CD4-positive, alpha-beta T cell treated with Interleukin-1 beta for 1 hour (primary cell): ENCODE measurements at regions not wholly inside any gene's neighbourhood (a gene's known extent, or its start where the extent isn't known, plus 50 kb on each side); places are given as distances from the start of the nearest gene placed in this dataset.

Experiments used
- DNase-seq, 2 donors: peaks; one replicate each; pipeline ENCODE4 v3.0.0-alpha.2; 2020 to 2022

DNA sequence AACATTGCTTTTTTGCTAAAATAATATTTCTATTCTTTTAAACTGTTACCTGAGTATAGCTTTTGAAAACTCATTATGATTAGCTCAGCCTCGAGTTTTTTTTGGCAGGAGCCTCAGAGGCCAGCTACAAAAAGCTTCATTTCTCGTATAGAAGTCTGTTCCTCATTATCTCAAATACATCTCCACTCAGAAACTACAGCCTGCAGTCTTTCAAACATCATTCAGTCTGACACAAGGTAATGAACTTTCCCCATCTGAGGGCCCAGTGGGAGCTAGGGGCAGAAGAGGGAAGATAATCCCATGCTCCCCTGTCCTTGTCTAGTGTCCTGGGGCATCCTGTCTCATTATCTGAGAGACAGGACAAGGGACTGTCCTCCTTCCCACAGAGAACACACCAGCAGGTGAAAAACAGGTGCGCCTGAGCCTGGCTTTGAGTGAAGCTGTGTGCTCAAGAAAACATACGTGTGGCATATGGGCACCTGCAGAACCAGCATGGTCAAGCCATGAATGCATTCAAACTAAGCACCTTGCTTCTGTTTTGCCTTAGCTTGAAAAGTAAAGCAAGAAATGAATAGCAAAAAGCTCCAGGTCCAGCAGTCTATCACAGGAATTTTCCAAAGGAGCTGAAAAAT lies 247.5 kb downstream of the MREG start:
- no peak for DNase-seq

- peak in 1 of 2 donors; percentile 49 for DNase-seq
Measured at GRCh38 chr2:215764441-215765048, 248.8 kb downstream of the MREG start.

GRCh38 chr2:215760557-215760956 lies 252.8 kb downstream of the MREG start:
- no peak for DNase-seq

GRCh38 chr2:215760091-215760490 lies 253.3 kb downstream of the MREG start:
- no peak for DNase-seq

DNA sequence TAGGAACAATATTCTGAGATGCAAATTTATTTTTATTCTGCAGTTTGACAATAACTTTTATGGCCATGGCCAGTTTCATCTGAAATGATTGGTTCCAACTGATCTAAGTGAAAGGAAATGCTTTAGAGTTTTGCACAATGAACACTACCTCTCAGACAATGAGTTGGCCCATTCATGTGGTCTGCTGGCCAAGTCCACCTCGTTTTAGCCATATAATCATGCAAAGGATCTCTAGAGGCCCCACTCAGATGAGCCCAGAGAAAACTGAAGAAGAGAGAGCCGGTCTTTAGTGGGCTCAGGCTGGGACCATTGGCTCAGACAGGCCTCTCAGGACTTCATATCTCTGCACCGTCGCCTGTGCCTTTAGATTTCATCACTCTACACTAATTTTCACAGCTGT lies 254.7 kb downstream of the MREG start:
- no peak for DNase-seq

- DNase-seq, result no peak
Measured at GRCh38 chr2:215756346-215756730, 257.0 kb downstream of the MREG start.

DNA sequence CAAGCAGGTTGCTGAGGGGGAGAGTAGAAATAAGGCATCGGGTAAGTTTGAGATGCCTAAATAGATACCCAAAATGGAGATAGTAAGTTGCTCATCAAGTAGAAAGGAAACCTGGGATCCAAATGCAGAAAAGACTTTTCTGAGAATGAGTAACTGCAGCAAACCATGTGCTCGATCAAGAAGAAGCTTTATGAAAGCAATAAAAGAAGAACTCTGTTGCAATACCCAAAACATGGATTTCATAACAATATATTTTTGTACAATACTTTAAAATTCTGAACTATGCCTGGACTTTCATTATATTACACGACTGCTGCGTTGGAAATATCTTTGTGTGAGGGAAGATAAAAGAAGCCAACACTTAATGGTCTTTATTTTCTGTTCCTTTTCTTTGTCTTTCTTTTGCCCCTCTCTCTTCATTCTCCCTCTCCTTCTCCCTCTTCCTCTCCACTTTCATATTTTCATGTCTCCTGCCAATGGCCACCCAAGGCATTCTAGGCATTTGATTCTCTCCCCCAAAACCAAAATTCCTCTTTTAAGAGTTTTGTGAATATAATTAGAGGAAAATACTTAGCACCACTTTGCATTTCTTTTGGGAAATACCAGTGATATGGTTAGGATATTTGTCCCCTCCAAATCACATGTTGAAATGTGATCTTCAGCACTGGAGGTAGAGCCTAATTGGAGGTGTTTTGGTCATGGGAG lies 257.6 kb downstream of the MREG start:
- no peak for DNase-seq

DNA sequence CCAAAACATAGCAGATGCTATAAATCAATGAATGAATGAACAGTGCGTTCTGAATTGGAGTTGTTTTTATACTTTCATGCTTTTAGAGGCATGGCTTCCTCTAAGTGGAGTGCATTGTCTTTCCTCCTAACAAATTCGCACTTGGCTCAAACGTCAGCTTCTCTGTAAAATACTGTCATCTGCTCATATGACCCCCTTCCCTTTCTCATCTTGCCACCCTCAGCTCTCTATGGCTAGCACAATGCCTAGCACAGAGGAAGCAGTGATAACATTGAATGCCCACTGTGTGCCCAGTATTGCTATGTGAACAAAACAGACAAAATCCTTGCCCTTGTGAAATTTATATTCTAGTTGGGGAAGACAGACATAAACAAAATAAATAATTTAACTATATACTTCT lies 258.8 kb downstream of the MREG start:
- DNase-seq, result no peak

GRCh38 chr2:215753808-215754207 lies 259.5 kb downstream of the MREG start:
- no peak for DNase-seq

- no peak for DNase-seq
Measured at GRCh38 chr2:215752991-215753390, 260.4 kb downstream of the MREG start.

DNA sequence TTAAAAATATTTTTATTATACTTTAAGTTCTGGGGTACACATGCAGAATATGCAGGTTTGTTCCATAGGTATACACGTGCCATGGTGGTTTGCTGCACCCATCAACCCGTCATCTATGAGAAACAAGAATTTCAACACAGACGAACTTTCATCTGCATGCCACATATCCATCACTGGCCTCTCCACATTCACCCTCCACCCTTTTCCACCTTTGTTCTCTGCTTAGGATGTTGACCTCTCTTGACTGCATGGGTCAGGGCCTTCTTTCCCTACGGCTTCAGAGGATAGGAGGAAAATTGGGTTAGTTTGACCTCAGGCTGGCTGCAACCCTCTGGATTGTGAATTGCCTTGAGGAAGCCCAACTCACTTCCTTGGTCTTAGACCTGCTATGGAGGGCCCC lies 260.9 kb downstream of the MREG start:
- no peak for DNase-seq

GRCh38 chr2:215751911-215752272 lies 261.5 kb downstream of the MREG start:
- no peak for DNase-seq

GRCh38 chr2:215751200-215751910 lies 262.0 kb downstream of the MREG start:
- no peak for DNase-seq

DNA sequence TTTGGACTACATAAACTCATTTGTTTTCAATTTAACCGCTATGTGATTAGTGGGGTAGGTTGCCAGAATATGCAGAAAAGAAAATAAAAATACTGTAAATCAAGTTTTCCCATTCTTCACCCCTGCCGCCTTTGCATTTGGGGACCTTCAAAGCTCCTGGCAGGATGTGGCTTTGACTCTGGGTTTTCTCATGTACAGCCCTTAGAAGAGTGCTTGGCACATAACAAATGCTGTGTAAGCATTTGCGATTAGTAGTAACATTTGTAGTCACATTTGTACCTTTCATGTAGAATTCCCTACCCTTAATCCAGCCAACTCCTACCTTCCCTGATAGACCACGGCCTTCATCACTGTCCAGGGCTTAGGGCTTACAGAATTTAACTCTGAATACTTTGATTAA lies 262.6 kb downstream of the MREG start:
- peak in 1 of 2 donors; percentile 17 for DNase-seq

GRCh38 chr2:215749092-215749957 lies 264.0 kb downstream of the MREG start:
- peak; percentile 5 to 76 for DNase-seq

GRCh38 chr2:215748446-215748845 lies 264.9 kb downstream of the MREG start:
- peak; percentile 8 to 74 for DNase-seq

GRCh38 chr2:215746887-215747615 lies 266.3 kb downstream of the MREG start:
- no peak for DNase-seq

DNA sequence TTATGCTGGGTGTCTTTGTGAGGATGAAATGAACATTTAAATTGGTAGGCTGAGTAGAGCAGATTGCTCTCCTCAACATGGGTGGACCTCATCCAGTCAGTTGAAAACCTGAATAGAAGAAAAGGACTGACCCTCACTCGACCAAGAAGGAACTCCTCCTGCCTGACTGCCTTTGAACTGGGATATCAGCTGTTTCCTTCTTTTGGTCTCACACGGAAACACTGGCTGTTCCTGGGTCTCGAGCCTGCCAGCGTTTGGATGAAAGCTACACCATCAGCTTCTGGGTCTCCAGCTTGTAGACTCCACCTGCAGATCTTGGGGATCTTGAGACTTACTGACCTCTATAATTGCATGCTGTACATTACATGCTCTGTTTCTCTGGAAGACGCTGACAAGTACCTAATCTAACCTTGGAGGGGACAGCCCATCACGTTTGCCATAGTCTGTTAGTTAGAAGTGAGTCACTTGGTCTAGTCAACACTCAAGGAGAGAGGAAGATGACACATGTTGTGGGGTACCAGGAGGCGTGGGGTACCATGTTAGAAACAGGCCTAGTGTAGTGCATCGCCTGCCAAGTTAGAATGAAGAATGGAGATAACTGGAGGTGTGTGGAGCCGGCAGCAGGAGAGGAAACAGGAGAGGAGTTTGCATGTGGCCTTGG lies 267.0 kb downstream of the MREG start:
- no peak for DNase-seq

DNA sequence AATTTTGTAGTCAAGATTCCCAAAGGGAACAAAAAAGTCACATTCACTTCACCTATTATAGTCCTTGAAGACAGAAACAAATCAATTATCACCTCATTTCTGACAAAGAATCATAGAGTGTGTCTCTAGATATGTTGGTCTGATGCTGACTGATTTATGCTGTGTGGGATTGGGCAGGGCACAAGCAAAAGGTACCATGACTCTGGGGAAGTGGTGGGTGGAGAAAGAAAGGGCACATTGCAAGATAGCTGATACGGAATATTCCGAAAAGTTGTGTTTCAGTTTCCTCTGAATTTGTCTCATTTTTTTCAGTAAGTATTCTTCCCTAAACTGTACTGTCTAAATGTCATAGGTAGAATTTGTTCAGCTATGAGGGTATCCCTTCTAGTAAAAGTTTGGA lies 268.0 kb downstream of the MREG start:
- DNase-seq, result no peak

- no peak for DNase-seq
Measured at GRCh38 chr2:215744514-215744913, 268.8 kb downstream of the MREG start.

GRCh38 chr2:215743066-215743465 lies 270.3 kb downstream of the MREG start:
- DNase-seq, result no peak

- no peak for DNase-seq
Measured at GRCh38 chr2:215742021-215742420, 271.3 kb downstream of the MREG start.
